ENCODE measurements at regions not wholly inside any gene's neighbourhood (a gene's known extent, or its start where the extent isn't known, plus 50 kb on each side); places are given as distances from the start of the nearest gene placed in this dataset.
"Not testable (repeated sequence)": the region's sequence is repeated elsewhere in the genome, so short reads cannot be mapped to it uniquely, and the experiment has no call there.

- DNase-seq (ENCODE audit: low spot score), result no peak
Observed at GRCh38 chr16:63921737-63922295, 1200.0 kb downstream of the CDH11 start.

GRCh38 chr16:63913290-63913689, 1208.6 kb downstream of the CDH11 start:
- no peak for DNase-seq (ENCODE audit: low spot score)

DNA sequence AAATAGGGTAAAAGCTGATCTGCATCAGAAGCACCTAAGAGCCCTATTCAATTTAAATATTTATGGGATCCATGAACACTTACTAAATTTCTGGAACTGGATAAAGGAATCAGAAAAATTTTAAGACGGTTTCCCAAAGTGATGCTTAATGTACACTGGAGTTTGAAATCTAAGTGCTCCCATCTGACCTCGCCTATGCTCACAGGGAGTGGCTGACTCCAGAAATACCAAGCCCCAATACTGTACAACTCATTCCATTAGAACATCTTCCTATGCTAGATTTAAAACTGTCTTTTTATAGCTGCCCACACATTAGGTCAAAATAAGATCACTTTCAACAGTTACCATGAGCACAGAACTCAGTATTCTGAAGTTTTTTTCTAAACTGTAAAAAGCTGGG, 1214.6 kb downstream of the CDH11 start:
- DNase-seq (ENCODE audit: low spot score), result no peak

- DNase-seq (ENCODE audit: low spot score), result no peak
Observed at GRCh38 chr16:63904930-63905329, 1216.9 kb downstream of the CDH11 start.

GRCh38 chr16:63904182-63904581, 1217.7 kb downstream of the CDH11 start:
- no peak for DNase-seq (ENCODE audit: low spot score)

DNA sequence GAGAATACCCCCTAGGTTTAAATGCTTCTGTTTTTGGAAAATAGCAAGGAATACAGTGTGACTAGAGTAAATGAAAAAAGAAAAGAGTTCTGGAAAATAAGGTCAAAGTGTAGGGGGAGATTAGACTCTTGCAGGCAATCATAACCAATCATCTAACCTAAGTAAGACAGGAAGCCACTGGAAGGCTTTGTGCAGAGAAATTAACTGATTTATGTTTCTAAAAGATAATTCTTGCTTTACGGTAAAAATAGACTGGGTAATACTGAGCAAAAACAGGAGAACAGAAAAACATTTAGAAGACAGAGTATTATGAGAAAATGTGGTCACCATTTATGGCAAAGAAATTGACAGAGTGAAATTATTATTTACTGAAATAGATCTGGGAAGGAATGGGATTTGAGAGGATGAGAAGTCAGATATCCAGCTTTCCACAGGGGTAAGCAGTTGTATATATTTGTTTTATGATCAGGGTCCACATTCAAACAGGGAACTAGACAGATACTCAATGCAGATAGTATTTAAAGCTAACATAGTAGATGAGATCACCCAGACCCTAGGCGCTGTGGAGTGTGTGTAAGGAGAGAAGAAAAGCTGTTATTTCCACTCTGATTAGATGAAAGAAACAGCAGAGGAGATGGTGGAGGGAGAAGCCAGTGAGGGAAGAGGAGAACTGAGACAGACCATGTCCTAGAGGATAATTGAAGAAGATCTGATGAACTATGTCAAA, 1225.3 kb downstream of the CDH11 start:
- DNase-seq (ENCODE audit: low spot score), result no peak

GRCh38 chr16:63890723-63891122, 1231.1 kb downstream of the CDH11 start:
- no peak for DNase-seq (ENCODE audit: low spot score)

DNA sequence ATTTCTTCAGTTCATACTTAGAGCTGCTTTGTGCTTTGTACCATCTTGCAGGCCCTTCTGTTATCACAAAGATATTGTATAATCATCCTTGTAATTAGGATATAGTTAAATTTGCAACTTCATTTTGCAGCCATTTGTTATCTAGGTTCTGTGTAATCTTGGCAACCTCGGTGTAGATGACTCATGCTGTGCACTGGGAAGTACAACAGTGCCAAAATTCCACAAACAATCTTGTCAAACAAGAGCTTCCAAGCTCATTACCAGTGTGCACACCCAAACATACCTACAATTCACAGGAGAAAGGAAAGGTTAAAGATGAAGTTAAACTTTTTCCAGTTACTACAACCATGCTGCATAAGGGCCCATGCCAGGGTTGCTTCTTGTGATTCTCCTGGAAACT, 1231.8 kb downstream of the CDH11 start:
- DNase-seq (ENCODE audit: low spot score), result no peak

- DNase-seq (ENCODE audit: low spot score), result no peak
Observed at GRCh38 chr16:63883091-63883490, 1238.8 kb downstream of the CDH11 start.

DNA sequence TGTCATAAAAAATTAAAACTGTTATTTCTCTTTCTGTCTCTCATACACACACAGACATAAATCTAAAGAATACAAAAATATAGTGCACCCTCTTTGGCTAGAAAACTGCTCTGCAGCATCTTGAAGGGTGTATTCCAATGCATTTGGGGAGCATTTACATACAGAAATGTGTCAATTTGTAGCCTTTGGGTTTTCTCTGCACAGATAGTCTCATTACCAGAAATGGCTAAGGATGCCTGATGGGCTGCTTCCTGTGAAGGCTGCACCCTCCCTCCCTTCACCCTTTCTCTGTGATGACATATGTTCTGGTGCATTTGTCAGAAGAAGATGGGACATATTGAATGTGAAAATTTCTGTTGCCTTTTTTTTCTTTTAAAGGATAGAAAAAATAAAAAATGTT, 1239.3 kb downstream of the CDH11 start:
- no peak for DNase-seq (ENCODE audit: low spot score)

DNA sequence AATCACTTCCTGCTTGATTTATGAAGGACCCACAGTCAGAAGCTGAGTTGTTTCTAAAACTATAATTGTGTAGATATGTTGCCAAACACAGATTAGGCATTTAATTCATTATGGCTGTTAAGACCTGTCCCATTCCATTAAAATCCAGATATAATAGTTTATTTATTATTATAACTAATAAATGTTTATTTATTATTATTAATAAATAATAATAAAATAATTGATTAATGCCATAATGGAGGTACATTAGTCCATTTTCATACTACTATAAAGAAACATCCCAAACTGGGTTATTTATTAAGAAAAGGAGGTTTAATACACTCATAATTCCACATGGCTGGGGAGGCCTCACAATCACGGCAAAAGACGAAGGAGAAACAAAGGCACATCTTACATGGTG, 1240.9 kb downstream of the CDH11 start:
- no peak for DNase-seq (ENCODE audit: low spot score)

DNA sequence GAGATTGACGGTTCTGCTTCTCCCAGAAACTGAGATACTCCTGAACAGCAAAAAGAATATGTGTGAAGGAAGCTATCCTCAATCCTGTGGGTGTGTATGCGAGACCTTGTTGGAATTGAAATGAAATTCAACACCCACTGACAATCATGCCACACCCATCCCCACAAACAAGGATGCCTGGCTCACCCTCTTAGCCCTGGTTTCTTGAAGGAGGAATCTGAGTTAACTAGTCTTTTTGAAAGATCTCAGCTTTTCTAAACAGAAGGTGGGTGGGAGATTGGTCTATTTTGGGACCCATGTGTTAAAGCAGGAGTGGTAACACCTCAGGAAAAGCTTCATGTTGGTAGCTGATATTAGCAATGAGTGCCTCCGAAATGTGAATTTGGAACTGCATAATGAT, 1244.5 kb downstream of the CDH11 start:
- DNase-seq (ENCODE audit: low spot score), result no peak

GRCh38 chr16:63876103-63876502, 1245.8 kb downstream of the CDH11 start:
- no peak for DNase-seq (ENCODE audit: low spot score)

GRCh38 chr16:63860700-63861099, 1261.2 kb downstream of the CDH11 start:
- DNase-seq (ENCODE audit: low spot score), result not testable (repeated sequence)

GRCh38 chr16:63856537-63856936, 1265.3 kb downstream of the CDH11 start:
- no peak for DNase-seq (ENCODE audit: low spot score)

DNA sequence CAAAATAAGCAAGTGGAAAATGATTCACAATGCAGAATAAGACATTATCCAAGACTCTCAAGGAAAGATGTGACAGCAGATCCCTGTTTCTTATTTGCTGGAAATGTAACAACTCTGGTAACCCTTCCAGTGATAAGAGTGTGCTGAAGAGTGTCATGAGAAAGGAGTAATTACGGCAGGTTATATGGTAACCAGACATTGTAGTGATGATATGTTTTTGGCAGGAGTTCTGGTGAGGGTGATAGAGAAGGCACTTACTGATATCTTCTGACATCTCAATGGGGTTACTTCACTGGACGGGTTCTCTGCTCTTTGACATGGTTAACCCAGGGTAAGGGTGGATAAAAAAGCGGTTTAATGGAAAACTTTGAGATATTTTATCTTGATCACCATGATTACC, 1270.9 kb downstream of the CDH11 start:
- DNase-seq (ENCODE audit: low spot score), result no peak

- DNase-seq (ENCODE audit: low spot score), result no peak
Observed at GRCh38 chr16:63841271-63841670, 1280.6 kb downstream of the CDH11 start.

- no peak for DNase-seq (ENCODE audit: low spot score)
Observed at GRCh38 chr16:63830061-63830460, 1291.8 kb downstream of the CDH11 start.

DNA sequence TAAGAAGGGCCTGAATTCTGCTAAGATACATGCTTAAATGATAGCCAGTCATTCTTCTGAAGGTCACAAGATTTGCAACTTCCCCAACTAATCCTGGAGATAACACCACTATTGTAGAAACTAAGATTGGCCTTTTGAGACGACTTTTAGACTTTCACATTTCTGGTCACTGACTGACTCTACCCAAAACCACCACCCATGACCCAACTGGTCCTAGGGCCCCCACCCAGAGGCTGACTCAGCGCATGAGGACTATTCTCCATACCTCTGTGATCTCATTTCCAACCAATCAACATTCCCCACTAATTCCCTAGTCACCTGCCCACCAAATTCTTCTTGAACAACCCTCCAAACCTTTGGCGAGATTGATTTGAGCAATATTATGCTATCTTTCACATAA, 1299.0 kb downstream of the CDH11 start:
- DNase-seq (ENCODE audit: low spot score), result no peak

GRCh38 chr16:63816276-63816675, 1305.6 kb downstream of the CDH11 start:
- DNase-seq (ENCODE audit: low spot score), result no peak

- DNase-seq (ENCODE audit: low spot score), result no peak
Observed at GRCh38 chr16:63813862-63814261, 1308.0 kb downstream of the CDH11 start.

DNA sequence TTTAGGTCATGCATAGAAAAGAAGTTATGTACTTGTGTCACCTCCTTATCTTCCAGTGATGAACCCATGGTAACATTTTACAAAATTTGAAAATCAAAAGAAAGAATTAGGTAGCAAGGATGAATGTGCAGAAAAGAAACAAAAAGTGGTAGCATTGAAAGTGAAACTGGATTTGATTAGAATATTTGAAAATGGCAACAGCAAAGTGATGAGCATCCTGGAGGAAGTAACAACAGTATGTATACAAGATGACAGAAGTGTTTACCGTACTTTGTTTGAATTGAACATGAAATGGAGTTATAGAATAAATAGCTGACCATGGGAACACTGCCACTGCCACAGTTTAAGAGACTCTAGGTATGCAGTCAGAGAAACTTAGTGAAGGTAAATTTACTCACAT, 1313.1 kb downstream of the CDH11 start:
- no peak for DNase-seq (ENCODE audit: low spot score)

GRCh38 chr16:63806794-63807506, 1314.9 kb downstream of the CDH11 start:
- no peak for DNase-seq (ENCODE audit: low spot score)

DNA sequence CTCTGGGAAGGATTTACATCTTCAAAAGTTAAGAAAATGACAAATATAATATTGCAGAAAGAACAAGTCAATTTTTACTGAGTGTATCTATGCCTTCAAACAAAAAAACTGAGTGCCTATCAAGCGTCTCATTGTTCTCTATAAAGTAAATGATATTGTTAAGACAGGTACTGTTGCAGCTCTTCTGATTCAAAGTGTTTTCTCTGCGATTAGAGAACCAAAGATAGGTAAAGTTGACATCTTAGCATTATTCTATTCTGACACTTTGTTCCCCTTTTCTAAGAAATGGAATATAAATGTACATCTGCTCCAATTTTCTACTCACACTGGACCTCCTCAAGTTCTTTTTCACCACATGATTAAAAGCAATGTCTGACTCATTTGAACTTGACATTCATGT, 1317.7 kb downstream of the CDH11 start:
- DNase-seq (ENCODE audit: low spot score), result no peak
